OCI-LY7 (cell line): ENCODE measurements at regions not wholly inside any gene's neighbourhood (a gene's known extent, or its start where the extent isn't known, plus 50 kb on each side); places are given as distances from the start of the nearest gene placed in this dataset.

Experiments
- BruUV-seq: library from RNA; stranded (reverse); fragments of 400-500 nt; replicated peaks from 2 replicates; lab custom pipeline; 2021; lab: Mats Ljungman, UMichigan
- CTCF ChIA-PET: fragments of 300-600 bp; sonication (Branson Sonifier 250); formaldehyde crosslinking; loops from one replicate; lab custom pipeline; 2022; ENCODE audit warnings: antibody characterized with exemption; ENCODE audit not compliant: unreplicated experiment; lab: Charles Lee
- POLR2A ChIA-PET: fragments of 300-600 bp; sonication (Branson Sonifier 250); formaldehyde crosslinking; loops from one replicate; lab custom pipeline; 2022; ENCODE audit warnings: antibody characterized with exemption; lab: Charles Lee
- DNase-seq: peaks from one replicate; pipeline ENCODE4 v3.0.0-alpha.2; 2015; ENCODE audit warnings: low spot score
- H2AFZ ChIP-seq: fragments of 200-600 bp; sonication (generic), shearing (Covaris generic); 2 replicates; pipeline ENCODE4 v1.6.1; 2014; ENCODE audit warnings: mild to moderate bottlenecking, antibody characterized with exemption, low read length, moderate library complexity
- H3K27ac ChIP-seq: fragments of 200-600 bp; sonication (generic); 2 replicates; pipeline ENCODE4 v1.5.1; 2014; ENCODE audit warnings: mixed run types, low read depth, mild to moderate bottlenecking, moderate library complexity, low read length, inconsistent platforms; ENCODE audit not compliant: poor library complexity, severe bottlenecking
- H3K36me3 ChIP-seq: fragments of 200-600 bp; sonication (generic); 2 replicates; pipeline ENCODE4 v1.6.1; 2014; ENCODE audit warnings: mild to moderate bottlenecking, antibody characterized with exemption, low read length, moderate library complexity, mixed read lengths; ENCODE audit not compliant: insufficient read depth
- H3K4me1 ChIP-seq: fragments of 200-600 bp; sonication (generic); 2 replicates; pipeline ENCODE4 v1.5.1; 2014; ENCODE audit warnings: mild to moderate bottlenecking, low read length; ENCODE audit not compliant: insufficient read depth, poor library complexity, severe bottlenecking
- H3K4me2 ChIP-seq: fragments of 200-600 bp; sonication (generic); 2 replicates; pipeline ENCODE4 v1.6.1; 2014; ENCODE audit warnings: mild to moderate bottlenecking, low read length
- H3K4me3 ChIP-seq: fragments of 200-600 bp; sonication (generic); 2 replicates; pipeline ENCODE4 v1.5.1; 2014; ENCODE audit warnings: mild to moderate bottlenecking, low read depth, low read length; ENCODE audit not compliant: poor library complexity, severe bottlenecking
- H3K79me2 ChIP-seq: fragments of 200-600 bp; sonication (generic); 2 replicates; pipeline ENCODE4 v1.6.1; 2016; ENCODE audit warnings: low read depth, mild to moderate bottlenecking, low read length, moderate library complexity, mixed read lengths; ENCODE audit not compliant: insufficient read depth
- H3K9me2 ChIP-seq: fragments of 200-600 bp; sonication (generic); 2 replicates; pipeline ENCODE4 v1.6.1; 2016; ENCODE audit warnings: mild to moderate bottlenecking, low read length, mixed read lengths; ENCODE audit not compliant: insufficient read depth
- H3K9me3 ChIP-seq: fragments of 200-600 bp; sonication (generic); 2 replicates; pipeline ENCODE4 v1.6.1; 2014; ENCODE audit warnings: mild to moderate bottlenecking, mixed run types, low read length, mixed read lengths
- H4K20me1 ChIP-seq: fragments of 200-600 bp; sonication (generic); 2 replicates; pipeline ENCODE4 v1.6.1; 2014; ENCODE audit warnings: mild to moderate bottlenecking, antibody characterized with exemption, low read length, moderate library complexity, mixed read lengths; ENCODE audit not compliant: insufficient read depth
- CTCF ChIP-seq: fragments of 200-600 bp; sonication (generic); conservative IDR thresholded peaks from 2 replicates; pipeline ENCODE4 v1.5.1; 2014; ENCODE audit warnings: mild to moderate bottlenecking, antibody characterized with exemption, low read length, moderate library complexity, mixed read lengths
- EZH2phosphoT487 ChIP-seq: fragments of 200-600 bp; sonication (generic); IDR thresholded peaks from 2 replicates; pipeline ENCODE4 v1.6.1; 2018; ENCODE audit warnings: low read depth, borderline replicate concordance, mild to moderate bottlenecking, mixed run types, antibody characterized with exemption, low read length, moderate library complexity, mixed read lengths
- intact Hi-C: fragments of 100-400 bp; cut with micrococcal nuclease; formaldehyde crosslinking; loops from one replicate; pipeline ENCODE4 v1.10.0; 2022; ENCODE audit not compliant: unreplicated experiment

GRCh38 chr17:74042744-74043486, 160.6 kb upstream of the RPL38 start:
- Histone ChIP-seq H3K27ac (no peak overlapping the region), H3K9me3 (no peaks in the 10 kb centered on the region), H3K79me2 (no peaks in the 10 kb centered on the region), H3K9me2 (no peaks in the 10 kb centered on the region), H2AFZ (no peak overlapping the region), H4K20me1 (no peaks in the 10 kb centered on the region), H3K4me3 (no peak overlapping the region), H3K4me1 (no peaks in the 10 kb centered on the region), H3K4me2 (no peak overlapping the region), H3K36me3 (no peaks in the 10 kb centered on the region)
- no peak for DNase-seq
- intact Hi-C loops = no loop called here
- BruUV-seq = no TSS peak
- no peak for TF ChIP-seq CTCF
- no peak for TF ChIP-seq EZH2phosphoT487
- ChIA-PET CTCF (no interaction called here), POLR2A (no interaction called here)

- H3K79me2 ChIP-seq = no peaks in the 10 kb centered on the region
- no peaks in the 10 kb centered on the region for H3K36me3 ChIP-seq
- H3K27ac ChIP-seq = no peak overlapping the region
- H2AFZ ChIP-seq = no peak overlapping the region
- H3K4me1 ChIP-seq = no peaks in the 10 kb centered on the region
- DNase-seq = no peak
- no peaks in the 10 kb centered on the region for H4K20me1 ChIP-seq
- no peak overlapping the region for H3K4me2 ChIP-seq
- intact Hi-C loops = no loop called here
- TF ChIP-seq EZH2phosphoT487 = no peak
- TF ChIP-seq CTCF = no peak
- no TSS peak for BruUV-seq
- H3K9me3 ChIP-seq = no peaks in the 10 kb centered on the region
- CTCF ChIA-PET = no interaction called here
- no peak overlapping the region for H3K4me3 ChIP-seq
- POLR2A ChIA-PET = no interaction called here
- no peaks in the 10 kb centered on the region for H3K9me2 ChIP-seq
Observed at GRCh38 chr17:74043976-74044375, 159.5 kb upstream of the RPL38 start.

- ChIA-PET CTCF (no interaction called here), POLR2A (no interaction called here)
- Histone ChIP-seq H3K79me2 (no peaks in the 10 kb centered on the region), H4K20me1 (no peaks in the 10 kb centered on the region), H3K36me3 (no peaks in the 10 kb centered on the region), H3K9me2 (no peaks in the 10 kb centered on the region), H3K4me1 (no peaks in the 10 kb centered on the region), H3K4me2 (no peak overlapping the region), H3K4me3 (no peak overlapping the region), H3K9me3 (no peaks in the 10 kb centered on the region), H2AFZ (no peak overlapping the region), H3K27ac (no peak overlapping the region)
- intact Hi-C loops = no loop called here
- BruUV-seq = no TSS peak
- no peak for DNase-seq
- TF ChIP-seq CTCF (no peak), EZH2phosphoT487 (no peak)
Observed at GRCh38 chr17:74045608-74046280, 157.7 kb upstream of the RPL38 start.
